Activated CD4-positive, alpha-beta T cell treated with anti-CD3 and anti-CD28 coated beads, Interleukin-2, amount 10 ng/mL, durations not matched to agents 7 days and 5 days (primary cell): ENCODE measurements at regions not wholly inside any gene's neighbourhood (a gene's known extent, or its start where the extent isn't known, plus 50 kb on each side); places are given as distances from the start of the nearest gene placed in this dataset.
"Not testable (repeated sequence)": the region's sequence is repeated elsewhere in the genome, so short reads cannot be mapped to it uniquely, and the experiment has no call there.

Experiments used
- CTCF ChIA-PET: fragments of 350-600 bp; sonication (Branson Sonifier 250); formaldehyde crosslinking; loops from one replicate; lab custom pipeline; 2021; ENCODE audit warnings: antibody characterized with exemption; lab: Charles Lee
- POLR2A ChIA-PET: fragments of 350-600 bp; sonication (Branson Sonifier 250); formaldehyde crosslinking; loops from one replicate; lab custom pipeline; 2021; ENCODE audit warnings: antibody characterized with exemption; lab: Charles Lee
- DNase-seq: peaks from one replicate; pipeline ENCODE4 v3.0.0-alpha.2; 2020
- H3K27ac Mint-ChIP-seq: one replicate; pipeline ENCODE4 v1.8.0; 2021; ENCODE audit warnings: mild to moderate bottlenecking, moderate library complexity, mixed read lengths
- H3K27me3 Mint-ChIP-seq: one replicate; pipeline ENCODE4 v1.8.0; 2021; ENCODE audit warnings: mixed read lengths
- H3K36me3 Mint-ChIP-seq: one replicate; pipeline ENCODE4 v1.8.0; 2021; ENCODE audit warnings: low read depth, mixed read lengths
- H3K4me1 Mint-ChIP-seq: one replicate; pipeline ENCODE4 v1.8.0; 2021; ENCODE audit warnings: mixed read lengths
- H3K4me3 Mint-ChIP-seq: one replicate; pipeline ENCODE4 v1.8.0; 2021; ENCODE audit warnings: mild to moderate bottlenecking, moderate library complexity, mixed read lengths
- H3K9me3 Mint-ChIP-seq: one replicate; pipeline ENCODE4 v1.8.0; 2021; ENCODE audit warnings: mixed read lengths

GRCh38 chr4:42781315-42781714, 111.2 kb upstream of the GRXCR1 start:
- Mint-ChIP-seq H3K27me3 (no peaks in the 10 kb centered on the region), H3K4me3 (no peak overlapping the region), H3K36me3 (no peaks in the 10 kb centered on the region), H3K27ac (no peak overlapping the region), H3K4me1 (no peaks in the 10 kb centered on the region), H3K9me3 (no peaks in the 10 kb centered on the region)
- CTCF ChIA-PET, result interaction anchor here (1.1 kb wide), 1 partner anchor 72 kb away, joined by 3 read pairs; no protein-coding TSS in a partner anchor
- no peak for DNase-seq
- POLR2A ChIA-PET, result no interaction called here

DNA sequence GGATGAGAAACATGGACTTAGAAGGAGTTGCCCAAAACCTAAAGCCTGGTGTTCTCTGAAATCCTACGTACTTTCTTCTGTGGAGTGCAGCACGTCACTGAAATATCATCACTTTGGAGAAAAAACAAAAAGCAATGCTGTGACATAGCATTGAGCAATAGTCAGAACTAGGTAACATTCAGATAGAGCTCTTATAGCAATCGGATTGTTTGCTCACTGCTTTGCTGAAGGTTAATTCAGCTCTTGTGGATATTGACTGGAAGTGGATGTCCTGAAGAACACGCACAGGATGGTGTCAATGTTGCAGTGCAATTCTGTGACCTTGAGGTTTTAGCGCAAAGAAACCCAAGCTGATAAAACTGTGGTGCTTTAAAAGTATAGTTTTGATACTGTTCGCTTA, 114.2 kb upstream of the GRXCR1 start:
- H3K27ac Mint-ChIP-seq, result no peak overlapping the region
- H3K9me3 Mint-ChIP-seq, result no peaks in the 10 kb centered on the region
- ChIA-PET POLR2A (no interaction called here), CTCF (interaction anchor here (0.6 to 0.7 kb wide), 2 partner anchors 24 to 431 kb away, joined by 3 read pairs; no protein-coding TSS in a partner anchor)
- DNase-seq, result no peak
- H3K4me1 Mint-ChIP-seq, result no peaks in the 10 kb centered on the region
- no peak overlapping the region for H3K4me3 Mint-ChIP-seq
- no peaks in the 10 kb centered on the region for H3K36me3 Mint-ChIP-seq
- H3K27me3 Mint-ChIP-seq, result no peaks in the 10 kb centered on the region

DNA sequence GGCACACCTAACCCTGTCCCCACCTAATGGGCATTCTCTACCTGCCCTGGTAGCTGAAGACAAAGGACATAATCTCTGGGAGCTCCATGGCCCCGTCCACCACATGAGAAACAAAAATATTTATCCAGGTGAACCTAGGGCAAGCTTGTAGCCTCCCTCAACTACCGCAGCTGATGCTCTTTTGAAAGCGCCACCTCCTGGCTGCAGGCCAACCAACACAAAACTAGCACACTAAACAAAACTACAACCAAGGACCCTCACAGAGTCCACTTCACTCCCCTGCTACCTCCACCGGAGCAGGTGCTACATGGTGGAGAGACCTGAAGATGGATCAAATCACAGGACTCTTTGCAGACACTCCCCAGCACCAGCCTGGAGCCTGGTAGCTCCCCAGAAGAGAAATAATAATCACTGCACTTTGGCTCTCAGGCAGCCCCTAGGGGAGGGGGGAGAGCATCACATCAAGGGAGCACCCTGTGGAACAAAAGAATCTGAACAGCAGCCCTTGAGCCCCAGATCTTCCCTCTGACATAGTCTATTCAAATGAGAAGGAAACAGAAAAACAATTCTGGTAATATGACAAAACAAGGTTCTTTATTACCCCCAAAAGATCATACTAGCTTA, 111.3 kb upstream of the ATP8A1 start:
- no peak overlapping the region for H3K4me3 Mint-ChIP-seq
- H3K36me3 Mint-ChIP-seq, result no peaks in the 10 kb centered on the region
- POLR2A ChIA-PET, result no interaction called here
- CTCF ChIA-PET, result interaction anchor here (1.2 kb wide), 1 partner anchor 15 kb away, joined by 3 read pairs; no protein-coding TSS in a partner anchor
- H3K27me3 Mint-ChIP-seq, result peaks cover 1% of the 10 kb centered on the region
- no peaks in the 10 kb centered on the region for H3K4me1 Mint-ChIP-seq
- no peak overlapping the region for H3K27ac Mint-ChIP-seq
- H3K9me3 Mint-ChIP-seq, result no peaks in the 10 kb centered on the region
- peak; percentile 8 for DNase-seq

DNA sequence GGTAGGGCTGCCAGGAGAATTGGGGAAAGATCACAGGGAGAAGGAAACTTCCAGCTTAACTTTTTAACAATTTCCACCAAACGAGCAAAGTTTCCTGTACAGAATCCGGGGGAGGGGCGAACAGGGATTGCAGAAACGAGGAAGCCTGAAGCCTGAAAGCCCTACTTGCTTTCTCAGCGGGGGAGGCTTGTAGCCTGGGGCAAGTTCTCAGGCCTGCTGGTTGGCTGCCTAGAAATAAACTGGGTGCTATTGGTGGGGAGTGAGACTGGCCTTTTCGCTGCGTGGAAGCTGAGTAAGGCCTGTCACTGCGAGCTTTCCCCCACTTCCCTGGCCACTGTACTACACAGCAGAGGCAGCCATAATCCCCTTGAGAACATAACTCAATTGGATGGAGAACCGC, 110.8 kb upstream of the ATP8A1 start:
- POLR2A ChIA-PET, result no interaction called here
- no peak for DNase-seq
- no peak overlapping the region for H3K4me3 Mint-ChIP-seq

GRCh38 chr4:42761804-42762203, 104.9 kb upstream of the ATP8A1 start:
- peaks cover 3% of the 10 kb centered on the region for H3K27me3 Mint-ChIP-seq
- ChIA-PET CTCF (no interaction called here), POLR2A (no interaction called here)
- no peak overlapping the region for H3K27ac Mint-ChIP-seq
- DNase-seq, result no peak
- H3K9me3 Mint-ChIP-seq, result no peaks in the 10 kb centered on the region
- H3K36me3 Mint-ChIP-seq, result no peaks in the 10 kb centered on the region
- H3K4me1 Mint-ChIP-seq, result no peaks in the 10 kb centered on the region
- no peak overlapping the region for H3K4me3 Mint-ChIP-seq

More for the DNA sequence above, 110.8 kb upstream of the ATP8A1 start:
- CTCF ChIA-PET, result interaction anchor here (1.2 kb wide), 1 partner anchor 15 kb away, joined by 3 read pairs; no protein-coding TSS in a partner anchor
- Mint-ChIP-seq H3K36me3 (no peaks in the 10 kb centered on the region), H3K27me3 (peaks cover 1% of the 10 kb centered on the region), H3K4me1 (no peaks in the 10 kb centered on the region), H3K9me3 (no peaks in the 10 kb centered on the region), H3K27ac (no peak overlapping the region)

DNA sequence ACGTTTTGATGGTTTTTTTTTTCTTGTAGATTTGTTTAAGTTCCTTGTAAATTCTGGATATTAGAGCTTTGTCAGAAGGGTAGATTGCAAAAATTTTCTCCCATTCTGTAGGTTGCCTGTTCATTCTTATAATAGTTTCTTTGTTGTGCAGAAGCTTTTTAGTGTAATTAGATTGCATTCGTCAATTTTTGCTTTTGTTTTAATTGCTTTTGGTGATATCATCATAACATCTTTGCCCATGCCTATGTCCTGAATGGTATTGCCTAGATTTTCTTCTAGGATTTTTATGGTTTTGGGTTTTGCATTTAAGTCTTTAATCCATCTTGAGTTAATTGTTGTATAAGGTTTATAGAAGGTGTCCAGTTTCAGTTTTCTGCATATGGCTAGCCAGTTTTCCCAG, 98.1 kb upstream of the ATP8A1 start:
- DNase-seq, POLR2A ChIA-PET, H3K9me3 Mint-ChIP-seq, H3K27me3 Mint-ChIP-seq, H3K36me3 Mint-ChIP-seq, H3K4me1 Mint-ChIP-seq, CTCF ChIA-PET, H3K4me3 Mint-ChIP-seq, H3K27ac Mint-ChIP-seq: not testable (repeated sequence)

DNA sequence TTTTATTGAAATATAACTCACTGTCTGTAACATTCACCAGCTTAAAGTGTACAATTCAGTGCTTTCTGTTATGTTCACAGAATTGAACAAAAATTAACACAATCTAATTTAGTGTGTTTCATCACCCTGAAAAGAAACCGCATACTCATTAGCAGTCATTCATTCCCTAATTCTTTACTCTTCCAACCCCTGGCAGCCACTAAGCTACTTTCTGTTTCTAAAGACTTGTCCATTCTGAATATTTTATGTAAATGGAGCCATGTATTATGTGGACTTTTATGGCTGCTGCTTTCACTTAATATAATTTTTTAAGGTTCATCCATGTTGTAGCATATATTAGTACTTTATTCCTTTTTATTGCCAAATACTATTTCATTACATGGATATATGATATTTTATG, 94.7 kb upstream of the ATP8A1 start:
- DNase-seq, result no peak
- Mint-ChIP-seq H3K4me1 (no peaks in the 10 kb centered on the region), H3K27me3 (peaks cover 6% of the 10 kb centered on the region), H3K27ac (no peak overlapping the region), H3K36me3 (no peaks in the 10 kb centered on the region), H3K9me3 (no peaks in the 10 kb centered on the region), H3K4me3 (no peak overlapping the region)
- POLR2A ChIA-PET, result no interaction called here
- CTCF ChIA-PET, result no interaction called here

- Mint-ChIP-seq H3K36me3 (no peaks in the 10 kb centered on the region), H3K9me3 (no peaks in the 10 kb centered on the region), H3K4me1 (no peaks in the 10 kb centered on the region), H3K4me3 (no peak overlapping the region), H3K27ac (no peak overlapping the region), H3K27me3 (peaks cover 4% of the 10 kb centered on the region)
- ChIA-PET CTCF (no interaction called here), POLR2A (interaction anchor here (0.5 kb wide), 1 partner anchor 138 kb away, joined by 3 read pairs; no protein-coding TSS in a partner anchor)
- no peak for DNase-seq
Measured at GRCh38 chr4:42750856-42751255, 94.0 kb upstream of the ATP8A1 start.

- H3K36me3 Mint-ChIP-seq, result no peaks in the 10 kb centered on the region
- peak; percentile 17 for DNase-seq
- ChIA-PET CTCF (no interaction called here), POLR2A (no interaction called here)
- peaks cover 5% of the 10 kb centered on the region for H3K9me3 Mint-ChIP-seq
- H3K27me3 Mint-ChIP-seq, result peaks cover 2% of the 10 kb centered on the region
- no peaks in the 10 kb centered on the region for H3K4me1 Mint-ChIP-seq
- no peak overlapping the region for H3K4me3 Mint-ChIP-seq
- H3K27ac Mint-ChIP-seq, result no peak overlapping the region
Measured at GRCh38 chr4:42750091-42750490, 93.2 kb upstream of the ATP8A1 start.

- H3K27ac Mint-ChIP-seq, result no peak overlapping the region
- no peak overlapping the region for H3K4me3 Mint-ChIP-seq
- CTCF ChIA-PET, result no interaction called here
- DNase-seq, result no peak
- no peaks in the 10 kb centered on the region for H3K4me1 Mint-ChIP-seq
- peaks cover 2% of the 10 kb centered on the region for H3K27me3 Mint-ChIP-seq
- H3K9me3 Mint-ChIP-seq, result peaks cover 7% of the 10 kb centered on the region
- no peaks in the 10 kb centered on the region for H3K36me3 Mint-ChIP-seq
- POLR2A ChIA-PET, result no interaction called here
Measured at GRCh38 chr4:42747971-42748370, 91.1 kb upstream of the ATP8A1 start.

GRCh38 chr4:42736527-42737195, 79.8 kb upstream of the ATP8A1 start:
- Mint-ChIP-seq H3K27me3 (peaks cover 4% of the 10 kb centered on the region), H3K36me3 (no peaks in the 10 kb centered on the region), H3K9me3 (peaks cover 7% of the 10 kb centered on the region), H3K27ac (no peak overlapping the region), H3K4me1 (no peaks in the 10 kb centered on the region), H3K4me3 (no peak overlapping the region)
- POLR2A ChIA-PET, result no interaction called here
- no peak for DNase-seq
- CTCF ChIA-PET, result no interaction called here

GRCh38 chr4:42733380-42733779, 76.5 kb upstream of the ATP8A1 start:
- H3K27me3 Mint-ChIP-seq, result no peaks in the 10 kb centered on the region
- no peaks in the 10 kb centered on the region for H3K36me3 Mint-ChIP-seq
- H3K4me3 Mint-ChIP-seq, result no peak overlapping the region
- peaks cover 11% of the 10 kb centered on the region for H3K9me3 Mint-ChIP-seq
- no peak overlapping the region for H3K27ac Mint-ChIP-seq
- POLR2A ChIA-PET, result no interaction called here
- CTCF ChIA-PET, result no interaction called here
- no peak for DNase-seq
- H3K4me1 Mint-ChIP-seq, result no peaks in the 10 kb centered on the region

- CTCF ChIA-PET, result no interaction called here
- H3K27ac Mint-ChIP-seq, result no peak overlapping the region
- H3K4me1 Mint-ChIP-seq, result no peaks in the 10 kb centered on the region
- no peaks in the 10 kb centered on the region for H3K27me3 Mint-ChIP-seq
- H3K9me3 Mint-ChIP-seq, result peaks cover 13% of the 10 kb centered on the region
- POLR2A ChIA-PET, result no interaction called here
- no peak for DNase-seq
- H3K4me3 Mint-ChIP-seq, result no peak overlapping the region
- H3K36me3 Mint-ChIP-seq, result no peaks in the 10 kb centered on the region
Measured at GRCh38 chr4:42732776-42733175, 75.9 kb upstream of the ATP8A1 start.
